Tibial nerve (tissue), 3 donors: ENCODE measurements at regions not wholly inside any gene's neighbourhood (a gene's known extent, or its start where the extent isn't known, plus 50 kb on each side); places are given as distances from the start of the nearest gene placed in this dataset.

Source experiments
- CTCF ChIP-seq, 5 experiments: fragments of 200-600 bp in 3 of 5; fragments of 450-650 bp in 2 of 5; sonication (generic) in 3 of 5; IDR thresholded peaks; one replicate each; pipeline ENCODE4 v1.5.1; 2016 to 2019; ENCODE audit warnings: antibody characterized with exemption in 5 of 5, mild to moderate bottlenecking in 3 of 5, moderate library complexity in 2 of 5
- POLR2A ChIP-seq, 2 donors: fragments of 450-650 bp; IDR thresholded peaks; one replicate each; pipeline ENCODE4 v1.6.1; 2017; ENCODE audit warnings: antibody characterized with exemption in 2 of 2, mild to moderate bottlenecking in 2 of 2, moderate library complexity in 2 of 2

- TF ChIP-seq POLR2A (IDR thresholded peaks at IDR 0.05) (no peak), CTCF (IDR thresholded peaks at IDR 0.05) (no peak)
These were observed 276.9 kb upstream of the CHAC2 start for GRCh38 chr2:53490659-53491058.
